RPMI7951 (cell line): ENCODE measurements at regions not wholly inside any gene's neighbourhood (a gene's known extent, or its start where the extent isn't known, plus 50 kb on each side); places are given as distances from the start of the nearest gene placed in this dataset.
"Not testable (repeated sequence)": the region's sequence is repeated elsewhere in the genome, so short reads cannot be mapped to it uniquely, and the experiment has no call there.

ENCODE experiments used
- DNase-seq: peaks from one replicate; pipeline ENCODE4 v3.0.0-alpha.2; 2012; ENCODE audit warnings: low read depth

DNA sequence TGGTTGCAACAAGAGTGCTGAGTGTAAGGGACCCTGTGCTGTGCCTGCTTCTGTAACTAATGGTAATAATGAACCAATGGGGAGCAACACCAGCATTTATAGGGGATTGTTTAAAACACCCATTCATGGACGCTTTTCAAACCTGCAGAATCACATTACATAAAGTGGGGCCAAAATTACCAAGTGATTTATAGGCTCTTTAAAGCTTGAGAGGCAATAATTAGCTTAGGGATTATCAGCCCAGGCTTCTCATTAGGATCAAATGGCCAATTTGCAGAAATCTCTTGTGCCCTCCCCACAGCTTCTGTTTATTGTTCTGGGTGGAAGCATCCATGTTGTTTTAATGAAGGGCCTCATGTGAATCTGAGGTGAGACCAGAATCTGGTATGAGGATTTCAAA lies 125.5 kb downstream of the ZNF486 start:
- not testable (repeated sequence) for DNase-seq

DNA sequence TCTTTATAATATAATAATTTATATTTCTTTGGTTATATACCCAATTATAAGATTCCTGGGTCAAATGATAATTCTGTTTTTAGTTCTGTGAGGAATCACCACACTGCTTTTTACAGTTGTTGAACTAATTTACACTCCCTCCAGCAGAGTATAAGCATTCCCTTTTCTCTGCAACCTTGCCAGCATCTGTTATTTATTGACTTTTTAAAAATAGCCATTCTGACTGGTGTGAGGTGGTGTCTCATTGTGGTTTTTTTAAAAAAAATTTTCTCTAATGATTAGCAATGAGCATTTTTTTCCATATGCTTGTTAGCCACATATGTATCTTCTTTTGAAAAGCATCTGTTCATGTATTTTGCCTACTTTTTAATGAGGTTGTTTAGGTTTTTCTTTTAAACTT lies 122.2 kb downstream of the ZNF486 start:
- DNase-seq = no peak

DNA sequence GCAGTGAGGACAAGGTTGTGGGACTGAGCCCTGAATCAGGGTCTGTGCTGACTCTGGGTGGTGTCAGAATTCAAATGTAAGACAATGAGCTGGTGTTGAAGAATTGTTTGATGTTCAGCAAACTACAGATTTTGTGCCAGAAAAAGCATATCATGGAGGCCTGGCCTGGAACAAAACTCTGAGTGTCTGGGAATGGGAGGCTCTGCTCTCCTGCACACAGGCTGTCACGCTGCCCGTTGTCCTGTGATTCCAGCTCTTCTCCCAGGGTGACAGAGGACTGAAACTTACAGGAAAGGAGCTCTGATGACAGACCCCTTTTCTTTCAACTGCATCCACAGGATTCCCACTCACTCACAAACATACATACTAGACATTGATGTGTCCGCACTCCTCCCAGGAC lies 120.1 kb downstream of the ZNF486 start:
- DNase-seq = no peak

DNA sequence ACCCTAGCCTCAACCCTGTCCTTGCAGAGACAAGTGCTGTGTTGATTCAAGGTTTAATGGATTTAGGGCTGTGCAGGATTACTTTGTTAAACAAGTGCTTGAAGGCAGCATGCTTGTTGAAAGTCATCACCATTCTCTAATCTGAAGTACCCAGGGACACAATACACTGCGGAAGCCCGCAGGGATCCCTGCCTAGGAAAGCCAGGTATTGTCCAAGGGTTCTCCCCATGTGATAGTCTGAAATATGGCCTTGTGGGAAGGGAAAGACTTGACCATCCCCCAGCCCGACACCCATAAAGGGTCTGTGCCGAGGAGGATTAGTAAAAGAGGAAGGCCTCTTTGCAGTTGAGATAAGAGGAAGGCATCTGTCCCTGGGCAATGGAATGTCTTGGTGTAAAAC lies 118.9 kb downstream of the ZNF486 start:
- not testable (repeated sequence) for DNase-seq

DNA sequence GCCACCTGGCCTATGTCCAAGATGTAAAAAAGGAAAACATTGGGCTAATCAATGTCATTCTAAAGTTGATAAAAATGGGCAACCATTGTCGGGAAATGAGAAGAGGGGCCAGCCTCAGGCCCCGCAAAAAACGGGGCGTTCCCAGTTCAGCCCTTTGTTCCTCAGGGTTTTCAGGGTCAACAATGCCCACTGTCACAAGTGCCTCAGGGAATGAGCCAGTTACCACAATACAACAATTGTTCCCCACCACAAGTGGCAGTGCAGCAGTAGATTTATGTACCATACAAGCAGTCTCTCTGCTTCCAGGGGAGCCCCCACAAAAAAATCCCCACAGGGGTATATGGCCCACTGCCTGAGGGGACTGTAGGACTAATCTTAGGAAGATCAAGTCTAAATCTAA lies 112.5 kb downstream of the ZNF486 start:
- no peak for DNase-seq

DNA sequence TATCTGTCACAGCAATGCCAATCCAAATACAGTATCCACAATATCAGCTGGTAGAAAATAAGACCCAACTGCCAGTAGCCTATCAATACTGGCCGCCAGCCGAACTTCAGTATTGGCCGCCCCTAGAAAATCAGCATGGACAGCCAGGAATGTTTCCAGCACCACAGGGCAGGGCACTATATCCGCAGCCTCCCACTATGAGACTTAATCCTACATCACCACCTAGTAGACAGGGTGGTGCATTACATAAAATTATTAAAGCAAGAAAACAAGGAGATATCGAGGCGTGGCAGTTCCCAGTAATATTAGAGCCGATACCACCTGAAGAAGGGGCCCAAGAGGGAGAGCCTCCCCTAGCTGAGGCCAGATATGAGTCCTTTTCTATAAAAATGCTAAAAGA lies 111.3 kb downstream of the ZNF486 start:
- DNase-seq = peak; percentile 61

DNA sequence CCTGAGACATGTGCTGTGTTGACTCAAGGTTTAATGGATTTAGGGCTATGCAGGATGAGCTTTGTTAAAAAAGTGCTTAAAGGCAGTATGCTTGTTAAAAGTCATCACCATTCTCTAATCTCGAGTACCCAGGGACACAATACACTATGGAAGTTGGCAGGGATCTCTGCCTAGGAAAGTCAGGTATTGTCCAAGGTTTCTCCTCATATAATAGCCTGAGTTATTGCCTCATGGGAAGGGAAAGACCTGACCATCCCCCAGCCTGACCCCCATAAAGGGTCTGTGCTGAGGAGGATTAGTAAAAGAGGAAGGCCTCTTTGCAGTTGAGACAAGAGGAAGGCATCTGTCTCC lies 109.7 kb downstream of the ZNF486 start:
- not testable (repeated sequence) for DNase-seq

DNA sequence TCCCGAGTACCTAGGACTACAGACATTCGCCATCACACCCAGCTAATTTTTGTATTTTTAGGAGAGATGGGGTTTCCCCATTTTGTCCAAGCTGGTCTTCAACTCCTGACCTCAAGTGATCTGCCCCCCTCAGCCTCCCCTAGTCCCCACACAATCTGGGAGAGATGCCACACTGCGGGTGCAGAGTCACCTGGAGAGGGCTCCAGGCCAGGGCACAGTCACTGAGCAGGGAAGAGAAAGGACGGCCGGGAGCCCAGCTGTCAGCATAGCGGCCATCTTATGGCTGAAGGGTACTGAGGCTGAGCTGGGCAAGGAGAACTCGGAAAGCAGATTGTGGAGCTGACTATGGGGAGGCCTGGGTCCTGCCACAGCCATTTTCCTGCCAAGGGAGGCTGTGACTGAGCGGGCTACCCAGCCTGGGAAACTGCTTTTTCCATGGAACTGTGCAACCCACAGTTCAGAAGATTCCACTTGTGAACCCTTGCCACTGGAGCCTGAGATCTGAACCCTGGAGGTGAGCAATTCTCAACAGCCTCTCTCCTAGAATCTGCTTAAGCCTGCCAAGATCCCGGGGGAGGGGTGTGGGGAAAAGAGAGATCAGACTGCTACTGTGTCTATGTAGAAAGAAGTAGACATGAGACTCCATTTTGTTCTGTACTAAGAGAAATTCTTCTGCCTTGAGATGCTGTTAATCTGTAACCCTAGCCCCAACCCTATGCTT lies 109.2 kb downstream of the ZNF486 start:
- DNase-seq = no peak

DNA sequence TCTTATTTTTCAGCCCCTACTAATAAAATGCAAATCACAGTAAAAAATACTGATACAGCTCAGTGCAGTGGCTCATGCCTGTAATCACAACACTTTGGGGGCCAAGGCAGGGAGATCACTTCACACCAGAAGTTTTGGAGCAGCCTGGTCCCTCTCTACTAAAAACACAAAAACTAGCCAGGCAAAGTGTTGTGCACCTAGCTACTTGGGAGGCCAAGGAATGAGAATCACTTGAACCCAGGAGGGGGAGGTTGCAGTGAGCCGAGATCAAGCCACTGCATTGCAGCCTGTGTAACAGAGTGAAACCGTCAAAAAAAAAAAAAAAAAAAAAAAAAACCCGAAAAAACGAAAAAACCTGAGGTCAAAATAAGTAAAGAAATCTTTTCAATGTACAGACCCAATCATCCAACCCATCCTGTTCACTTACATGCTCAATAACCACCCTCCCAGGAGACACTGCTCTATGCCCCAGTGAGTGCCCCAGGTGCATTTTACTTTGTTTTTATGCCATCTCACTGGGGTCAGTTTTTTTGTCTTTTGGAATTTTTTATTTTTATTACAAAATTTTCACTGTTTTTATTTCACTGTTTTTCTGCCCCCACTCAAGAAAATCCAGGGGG lies 107.0 kb downstream of the ZNF486 start:
- DNase-seq = no peak

DNA sequence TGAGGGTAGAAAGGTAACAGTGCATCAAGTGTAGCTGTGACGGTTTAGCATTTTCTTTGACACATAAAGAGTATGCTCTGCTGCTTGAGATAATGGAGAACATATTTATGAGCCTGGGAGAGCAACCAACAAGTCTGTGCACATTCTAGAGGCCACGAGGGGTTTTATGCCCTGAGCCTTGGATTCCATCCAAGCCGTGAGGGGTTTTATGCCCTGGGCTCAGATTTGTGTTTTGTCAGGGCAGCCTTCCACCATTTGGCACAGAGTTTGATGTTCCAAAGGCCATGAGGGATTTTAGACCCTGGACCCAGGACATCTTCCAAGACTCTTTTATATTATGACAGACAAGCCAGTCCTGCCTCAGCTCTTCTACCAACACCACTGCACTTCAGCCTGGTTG lies 106.4 kb downstream of the ZNF486 start:
- no peak for DNase-seq

DNA sequence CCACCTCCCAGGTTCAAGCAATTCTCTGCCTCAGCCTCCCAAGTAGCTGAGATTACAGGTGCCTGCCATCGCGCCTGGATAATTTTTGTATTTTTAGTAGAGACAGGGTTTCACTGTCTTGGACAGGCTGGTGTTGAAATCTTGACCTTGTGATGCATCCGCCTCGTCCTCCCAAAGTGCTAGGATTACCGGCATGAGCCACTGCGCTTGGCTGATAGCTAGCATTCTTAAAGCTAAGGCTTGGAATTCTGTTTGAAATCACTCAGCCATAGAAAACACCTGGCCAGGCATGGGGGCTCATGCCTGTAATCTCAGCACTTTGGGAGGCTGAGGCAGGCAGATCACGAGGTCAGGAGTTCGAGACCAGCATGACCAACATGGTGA lies 105.6 kb downstream of the ZNF486 start:
- not testable (repeated sequence) for DNase-seq

DNA sequence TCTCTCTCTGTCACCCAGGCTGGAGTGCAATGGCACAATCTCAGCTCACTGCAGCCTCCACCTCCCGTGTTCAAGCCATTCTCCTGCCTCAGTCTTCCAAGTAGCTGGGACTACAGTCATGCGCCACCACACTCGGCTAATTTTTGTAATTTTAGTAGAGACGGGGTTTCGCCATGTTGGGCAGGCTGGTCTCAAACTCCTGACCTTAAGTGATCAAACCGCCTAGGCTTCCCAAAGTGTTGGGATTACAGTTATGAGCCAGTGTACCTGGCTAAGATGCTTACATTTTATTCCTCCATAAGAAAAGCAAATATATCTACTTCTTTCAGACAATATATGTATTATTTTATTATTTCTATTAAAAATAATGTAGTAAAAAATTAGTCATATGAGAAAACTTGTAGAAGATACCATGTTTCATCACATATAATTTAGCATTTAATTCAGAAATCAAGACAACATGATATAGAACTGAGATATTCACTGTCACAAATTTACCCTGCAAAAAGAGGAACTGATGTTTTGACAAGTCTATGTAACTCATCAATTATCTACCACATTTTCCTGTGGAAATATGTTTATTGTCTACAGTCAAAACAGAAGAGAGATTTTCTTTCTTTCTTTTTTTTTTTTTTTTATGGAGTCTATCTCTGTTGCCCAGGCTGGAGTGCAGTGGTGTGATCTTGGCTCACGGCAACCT lies 105.1 kb downstream of the ZNF486 start:
- not testable (repeated sequence) for DNase-seq

DNA sequence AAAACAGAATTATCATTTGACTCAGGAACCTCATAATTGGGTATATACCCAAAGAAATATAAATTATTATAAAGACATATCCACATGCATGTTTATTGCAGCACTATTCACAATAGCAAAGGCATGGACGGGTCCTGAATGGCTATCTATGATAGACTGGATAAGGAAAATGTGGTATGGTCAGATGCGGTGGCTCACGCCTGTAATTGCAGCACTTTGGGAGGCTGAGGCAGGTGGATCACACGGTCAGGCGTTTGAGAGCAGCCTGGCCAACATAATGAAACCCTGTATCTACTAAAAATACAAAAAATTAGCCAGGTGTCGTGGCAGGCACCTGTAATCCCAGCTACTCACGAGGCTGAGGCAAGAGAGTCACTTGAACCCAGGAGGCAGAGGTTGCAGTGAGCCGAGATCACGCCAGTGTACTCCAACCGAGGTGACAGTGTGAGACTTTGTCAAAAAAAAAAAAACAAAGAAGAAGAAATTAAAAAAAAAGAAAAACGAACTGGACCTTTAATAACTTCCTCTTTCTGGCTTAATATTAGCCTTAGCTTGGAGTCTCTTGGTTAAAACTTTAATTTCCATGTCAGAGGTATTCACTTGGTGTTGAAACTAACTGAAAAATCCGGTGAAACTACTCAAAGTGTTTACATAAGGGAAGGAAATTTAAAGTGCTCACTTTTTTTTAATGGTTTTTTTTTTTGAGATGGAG lies 104.4 kb downstream of the ZNF486 start:
- DNase-seq = no peak

DNA sequence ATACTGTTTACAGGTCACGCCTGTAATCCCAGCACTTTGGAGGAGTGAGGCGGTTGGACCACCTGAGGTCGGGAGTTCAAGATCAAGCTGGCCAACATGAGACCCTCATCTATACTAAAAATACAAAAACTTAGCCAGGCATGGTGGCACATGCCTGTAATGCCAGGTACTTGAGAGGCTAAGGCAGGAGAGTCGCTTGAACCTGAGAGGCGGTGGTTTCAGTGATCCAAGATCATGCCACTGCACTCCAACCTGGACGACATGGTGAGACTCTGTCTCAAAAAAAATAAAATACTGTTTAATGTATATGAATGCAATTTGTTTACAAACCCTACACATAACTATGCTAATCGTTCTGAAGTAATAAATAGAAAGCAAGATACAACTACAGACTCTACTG lies 102.4 kb downstream of the ZNF486 start:
- no peak for DNase-seq

DNA sequence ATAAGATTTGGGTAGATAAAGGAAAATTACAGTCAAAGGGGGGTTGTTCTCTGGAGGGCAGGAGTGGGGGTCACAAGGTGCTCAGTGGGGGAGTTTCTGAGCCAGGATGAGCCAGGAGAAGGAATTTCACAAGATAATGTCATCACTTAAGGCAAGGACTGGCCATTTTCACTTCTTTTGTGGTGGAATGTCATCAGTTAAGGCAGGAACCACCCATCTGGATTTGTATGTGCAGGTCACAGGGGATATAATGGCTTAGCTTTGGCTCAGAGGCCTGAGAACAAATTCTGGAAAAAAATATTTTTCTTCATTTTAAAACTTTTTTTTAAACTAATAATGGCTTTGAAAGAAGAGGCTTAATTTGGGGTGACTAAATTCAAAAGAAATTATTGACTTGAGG lies 94.5 kb downstream of the ZNF486 start:
- not testable (repeated sequence) for DNase-seq

DNA sequence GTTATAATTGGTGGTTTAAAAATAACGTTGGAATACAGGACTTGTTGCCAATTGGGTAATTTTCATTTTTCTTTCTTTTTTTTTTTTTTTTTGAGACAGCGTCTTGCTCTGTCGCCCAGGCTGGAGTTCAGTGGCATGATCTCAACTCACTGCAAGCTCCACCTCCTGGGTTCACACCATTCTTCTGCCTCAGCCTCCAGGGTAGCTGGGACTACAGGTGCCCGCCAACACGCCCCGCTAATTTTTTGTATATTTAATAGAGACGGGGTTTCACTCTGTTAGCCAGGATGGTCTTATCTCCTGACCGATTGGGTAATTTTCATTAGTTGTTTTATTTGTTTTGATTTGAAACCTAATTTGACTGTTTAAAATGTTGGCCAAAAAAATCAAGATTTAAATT lies 93.7 kb downstream of the ZNF486 start:
- DNase-seq = not testable (repeated sequence)

DNA sequence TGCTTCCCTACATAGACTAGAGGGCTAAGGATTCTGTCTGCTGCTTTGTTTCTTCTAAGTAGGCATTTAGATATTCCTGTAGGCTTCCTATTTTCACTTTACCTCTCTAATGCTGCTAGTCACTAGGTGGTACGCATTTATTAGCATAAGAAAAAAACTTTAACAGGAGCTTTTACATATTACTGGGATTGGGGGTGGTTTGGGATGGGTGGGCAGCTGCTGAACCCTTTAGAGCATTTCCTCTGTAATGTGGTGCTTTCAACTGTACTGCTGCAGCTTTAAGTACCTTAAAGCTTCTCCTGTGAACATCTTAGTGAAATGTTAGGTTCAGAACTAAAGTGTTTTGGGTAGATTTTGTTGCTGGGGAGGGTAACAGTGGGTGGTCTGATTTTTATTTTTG lies 92.6 kb downstream of the ZNF486 start:
- no peak for DNase-seq

DNA sequence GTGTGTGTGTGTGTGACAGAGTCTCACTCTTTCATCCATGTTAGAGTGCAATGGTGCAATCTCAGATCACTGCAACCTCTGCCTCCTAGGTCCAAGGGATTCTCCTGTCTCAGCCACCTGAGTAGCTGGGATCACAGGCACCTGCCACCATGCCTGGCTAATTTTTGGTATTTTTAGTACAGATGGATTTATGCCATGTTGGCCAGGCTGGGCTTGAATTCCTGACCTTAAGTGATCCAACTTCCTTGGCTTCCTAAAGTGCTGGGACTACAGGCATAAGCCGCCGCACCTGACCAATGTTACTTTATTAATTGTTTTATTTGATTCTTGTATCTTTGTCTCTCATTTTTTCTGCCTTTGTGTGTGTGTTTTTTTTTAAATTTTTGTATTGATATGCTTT lies 89.6 kb downstream of the ZNF486 start:
- DNase-seq = no peak

DNA sequence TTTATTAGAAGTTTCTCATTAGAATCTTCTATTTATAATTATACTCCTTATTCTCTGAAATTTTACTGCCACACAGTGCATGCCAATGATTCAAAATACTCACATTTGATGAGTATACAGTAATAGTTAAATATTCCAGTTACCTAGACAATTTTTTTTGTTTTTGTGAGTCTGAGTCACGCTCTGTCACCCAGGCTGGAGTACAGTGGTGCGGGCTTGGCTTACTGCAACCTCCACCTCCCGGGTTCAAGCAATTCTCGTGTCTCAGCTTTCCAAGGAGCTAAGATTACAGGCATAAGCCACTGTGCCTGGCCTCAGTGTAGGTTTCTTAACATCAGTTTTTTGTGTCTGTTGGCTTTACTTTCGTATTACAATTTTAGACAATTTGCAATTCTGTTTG lies 87.1 kb downstream of the ZNF486 start:
- DNase-seq = no peak

DNA sequence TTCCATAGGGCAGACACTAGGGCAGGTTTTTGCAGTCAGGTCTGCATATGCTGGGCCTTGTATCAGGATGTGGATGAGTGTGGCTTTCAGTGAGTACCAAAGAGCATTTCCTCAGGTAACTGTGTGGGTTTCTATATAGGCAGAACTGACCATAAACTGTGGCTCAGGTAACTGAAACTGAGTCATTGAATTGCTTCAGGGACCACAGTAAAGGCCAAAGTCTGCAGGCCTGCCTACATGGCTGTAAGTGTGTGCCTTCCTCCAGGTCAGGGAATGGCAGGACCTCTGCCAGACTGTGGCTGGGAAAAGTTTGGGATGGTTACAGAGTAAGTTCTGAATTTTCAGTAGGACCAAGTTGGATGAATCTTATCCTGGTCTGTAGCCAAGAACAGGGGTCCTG lies 85.6 kb downstream of the ZNF486 start:
- no peak for DNase-seq

DNA sequence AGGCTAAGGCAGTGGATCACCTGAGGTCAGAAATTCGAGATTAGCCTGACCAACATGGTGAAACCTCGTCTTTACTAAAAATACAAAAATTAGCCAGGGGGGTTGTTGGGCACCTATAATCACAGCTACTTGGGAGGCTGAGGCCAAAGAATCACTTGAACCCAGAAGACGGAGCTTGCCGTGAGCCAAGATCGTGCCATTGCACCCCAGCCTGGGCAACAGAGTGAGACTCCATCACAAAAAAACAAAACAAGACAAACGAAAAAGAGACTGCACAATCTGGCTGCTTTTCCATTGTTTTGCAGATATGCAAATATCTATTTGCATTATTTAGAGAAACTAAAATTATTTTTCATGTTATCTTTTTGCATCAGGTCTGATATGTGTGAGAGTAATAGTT lies 83.6 kb downstream of the ZNF486 start:
- no peak for DNase-seq

DNA sequence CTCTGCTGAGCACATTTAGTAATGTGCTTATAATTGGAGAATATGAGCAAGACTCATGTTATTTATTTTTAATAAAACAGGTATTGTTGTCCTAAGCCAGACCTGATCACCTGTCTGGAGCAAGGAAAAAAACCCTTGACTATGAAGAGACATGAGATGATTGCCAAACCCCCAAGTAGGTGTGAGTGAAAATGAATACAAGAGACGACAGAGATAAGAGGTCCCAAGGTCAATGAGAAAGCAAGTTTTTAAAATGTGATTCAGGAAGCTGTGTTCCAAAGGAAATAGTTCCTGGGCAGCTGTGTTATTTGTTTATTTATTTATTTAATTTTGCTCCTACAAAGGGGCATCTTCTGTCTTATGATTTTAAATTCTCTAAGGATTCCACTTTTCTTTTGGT lies 83.1 kb downstream of the ZNF486 start:
- DNase-seq = no peak
